CD4-positive, alpha-beta T cell (primary cell): ENCODE measurements at regions not wholly inside any gene's neighbourhood (a gene's known extent, or its start where the extent isn't known, plus 50 kb on each side); places are given as distances from the start of the nearest gene placed in this dataset.

Experiments used
- ATAC-seq: fragments of 200-7000 bp; cut with Tn5 transposase; one replicate; pipeline ENCODE4 v1.10.0; 2022; ENCODE audit warnings: mild to moderate bottlenecking; ENCODE audit not compliant: poor library complexity
- CTCF ChIA-PET: fragments of 350-600 bp; sonication (Branson Sonifier 250); formaldehyde crosslinking; loops from one replicate; lab custom pipeline; 2021; ENCODE audit warnings: antibody characterized with exemption, inconsistent platforms; lab: Charles Lee
- POLR2A ChIA-PET: fragments of 350-600 bp; sonication (Branson Sonifier 250); formaldehyde crosslinking; loops from one replicate; lab custom pipeline; 2021; ENCODE audit warnings: antibody characterized with exemption, inconsistent platforms; lab: Charles Lee
- DNase-seq, 14 experiments: peaks; one replicate each; pipeline ENCODE4 v3.0.0-alpha.2; 2013 to 2020; ENCODE audit warnings: mixed read lengths in 2 of 14
- H3K27ac ChIP-seq, 2 donors: one replicate each; pipeline versions ENCODE4 v1.5.1 to v1.7.0; 2013; ENCODE audit warnings: low read length in 2 of 2, low read depth in 1 of 2, mild to moderate bottlenecking in 1 of 2
- H3K27me3 ChIP-seq, 2 experiments: 1 replicate in 1 of 2; 2 replicates in 1 of 2; pipeline versions ENCODE4 v1.6.1 to v1.7.0; 2013; ENCODE audit warnings: low read length in 2 of 2, control low read depth in 1 of 2, mild to moderate bottlenecking in 1 of 2, moderate library complexity in 1 of 2; ENCODE audit not compliant: insufficient read depth in 2 of 2, control insufficient read depth in 1 of 2
- H3K36me3 ChIP-seq: one replicate; pipeline ENCODE4 v1.6.1; 2013; ENCODE audit warnings: low read length, control low read depth; ENCODE audit not compliant: insufficient read depth
- H3K4me1 ChIP-seq: one replicate; pipeline ENCODE4 v1.6.1; 2013; ENCODE audit warnings: low read length, control low read depth; ENCODE audit not compliant: insufficient read depth
- H3K4me3 ChIP-seq: one replicate; pipeline ENCODE4 v1.5.1; 2013; ENCODE audit warnings: mild to moderate bottlenecking, low read length, moderate library complexity
- H3K9me3 ChIP-seq, 2 experiments: 1 replicate in 1 of 2; 2 replicates in 1 of 2; pipeline versions ENCODE4 v1.6.1 to v1.7.0; 2013; ENCODE audit warnings: low read length in 2 of 2, mild to moderate bottlenecking in 2 of 2, control low read depth in 1 of 2, moderate library complexity in 1 of 2; ENCODE audit not compliant: control insufficient read depth in 1 of 2, insufficient read depth in 1 of 2
- H3K27ac Mint-ChIP-seq: one replicate; pipeline ENCODE4 v1.8.0; 2020; ENCODE audit warnings: mixed read lengths
- H3K27me3 Mint-ChIP-seq: one replicate; pipeline ENCODE4 v1.8.0; 2021; ENCODE audit warnings: mixed read lengths
- H3K36me3 Mint-ChIP-seq: one replicate; pipeline ENCODE4 v1.8.0; 2021; ENCODE audit warnings: low read depth, mixed read lengths
- H3K4me1 Mint-ChIP-seq: one replicate; pipeline ENCODE4 v1.8.0; 2021; ENCODE audit warnings: low read depth, mixed read lengths
- H3K4me3 Mint-ChIP-seq: one replicate; pipeline ENCODE4 v1.8.0; 2020; ENCODE audit warnings: mild to moderate bottlenecking, mixed read lengths
- H3K9me3 Mint-ChIP-seq: one replicate; pipeline ENCODE4 v1.8.0; 2020; ENCODE audit warnings: mixed read lengths
- CTCF ChIP-seq: fragments of 200-600 bp; IDR thresholded peaks from one replicate; pipeline ENCODE4 v1.8.0; 2022; ENCODE audit warnings: antibody characterized with exemption, mild to moderate bottlenecking
- intact Hi-C, 2 experiments: fragments of 100-400 bp; cut with DNase I in 1 of 2; cut with micrococcal nuclease in 1 of 2; formaldehyde crosslinking; loops; one replicate each; pipeline versions ENCODE4 v1.15.1 to v1.9.0; 2023 to 2025; cut with DNase I, micrococcal nuclease

GRCh38 chr3:35849496-35849895 lies 210.2 kb downstream of the ARPP21 start:
- intact Hi-C loops = no loop called here
- ATAC-seq (no peak), DNase-seq (no peak)
- Histone ChIP-seq H3K4me3 (no peak overlapping the region), H3K36me3 (no peaks in the 10 kb centered on the region), H3K4me1 (no peaks in the 10 kb centered on the region), H3K27ac (no peak overlapping the region), H3K9me3 (no peaks in the 10 kb centered on the region), H3K27me3 (no peaks in the 10 kb centered on the region)
- Mint-ChIP-seq H3K27me3 (no peaks in the 10 kb centered on the region), H3K9me3 (no peaks in the 10 kb centered on the region), H3K36me3 (no peaks in the 10 kb centered on the region), H3K4me1 (no peaks in the 10 kb centered on the region), H3K4me3 (no peak overlapping the region), H3K27ac (no peak overlapping the region)
- TF ChIP-seq CTCF = no peak
- CTCF ChIA-PET = no interaction called here
- POLR2A ChIA-PET = no interaction called here

- no peaks in the 10 kb centered on the region for H3K36me3 Mint-ChIP-seq
- H3K4me1 Mint-ChIP-seq = no peaks in the 10 kb centered on the region
- H3K27me3 Mint-ChIP-seq = no peaks in the 10 kb centered on the region
- CTCF ChIA-PET = no interaction called here
- Histone ChIP-seq H3K36me3 (no peaks in the 10 kb centered on the region), H3K9me3 (no peaks in the 10 kb centered on the region), H3K27me3 (no peaks in the 10 kb centered on the region), H3K27ac (no peak overlapping the region), H3K4me1 (no peaks in the 10 kb centered on the region), H3K4me3 (no peak overlapping the region)
- no peak for ATAC-seq
- no peak overlapping the region for H3K4me3 Mint-ChIP-seq
- POLR2A ChIA-PET = no interaction called here
- DNase-seq = no peak
- no peak overlapping the region for H3K27ac Mint-ChIP-seq
- TF ChIP-seq CTCF = no peak
- intact Hi-C loops = no loop called here
- H3K9me3 Mint-ChIP-seq = no peaks in the 10 kb centered on the region
Observed at GRCh38 chr3:35849963-35850362, 210.6 kb downstream of the ARPP21 start.

- CTCF ChIA-PET = no interaction called here
- Histone ChIP-seq H3K9me3 (peaks cover 0 to 3% of the 10 kb centered on the region in 2 experiments), H3K4me1 (no peaks in the 10 kb centered on the region), H3K36me3 (no peaks in the 10 kb centered on the region), H3K4me3 (no peak overlapping the region), H3K27ac (no peak overlapping the region), H3K27me3 (no peaks in the 10 kb centered on the region)
- DNase-seq (no peak), ATAC-seq (no peak)
- TF ChIP-seq CTCF = no peak
- Mint-ChIP-seq H3K36me3 (no peaks in the 10 kb centered on the region), H3K4me1 (no peaks in the 10 kb centered on the region), H3K27me3 (no peaks in the 10 kb centered on the region), H3K9me3 (no peaks in the 10 kb centered on the region), H3K4me3 (no peak overlapping the region), H3K27ac (no peak overlapping the region)
- intact Hi-C loops = no loop called here
- POLR2A ChIA-PET = no interaction called here
Observed at GRCh38 chr3:35857004-35857403, 217.7 kb downstream of the ARPP21 start.
